22Rv1 (cell line): ENCODE measurements at regions not wholly inside any gene's neighbourhood (a gene's known extent, or its start where the extent isn't known, plus 50 kb on each side); places are given as distances from the start of the nearest gene placed in this dataset.

Source experiments
- H3K27ac ChIP-seq: fragments of 450-650 bp; 2 replicates; pipeline ENCODE4 v1.5.1; 2017
- ZFX ChIP-seq: fragments of 450-650 bp; IDR thresholded peaks from 2 replicates; pipeline ENCODE4 v1.6.1; 2017; ENCODE audit warnings: antibody characterized with exemption, borderline replicate concordance
- TF ChIP-seq, protein P1 (sequence below): fragments of 450-650 bp; IDR thresholded peaks from 2 replicates; pipeline ENCODE4 v1.5.1; 2017; ENCODE audit warnings: mild to moderate bottlenecking

- H3K27ac ChIP-seq: no peak overlapping the region
- TF ChIP-seq ZFX: no peak
- TF ChIP-seq, protein P1, sequence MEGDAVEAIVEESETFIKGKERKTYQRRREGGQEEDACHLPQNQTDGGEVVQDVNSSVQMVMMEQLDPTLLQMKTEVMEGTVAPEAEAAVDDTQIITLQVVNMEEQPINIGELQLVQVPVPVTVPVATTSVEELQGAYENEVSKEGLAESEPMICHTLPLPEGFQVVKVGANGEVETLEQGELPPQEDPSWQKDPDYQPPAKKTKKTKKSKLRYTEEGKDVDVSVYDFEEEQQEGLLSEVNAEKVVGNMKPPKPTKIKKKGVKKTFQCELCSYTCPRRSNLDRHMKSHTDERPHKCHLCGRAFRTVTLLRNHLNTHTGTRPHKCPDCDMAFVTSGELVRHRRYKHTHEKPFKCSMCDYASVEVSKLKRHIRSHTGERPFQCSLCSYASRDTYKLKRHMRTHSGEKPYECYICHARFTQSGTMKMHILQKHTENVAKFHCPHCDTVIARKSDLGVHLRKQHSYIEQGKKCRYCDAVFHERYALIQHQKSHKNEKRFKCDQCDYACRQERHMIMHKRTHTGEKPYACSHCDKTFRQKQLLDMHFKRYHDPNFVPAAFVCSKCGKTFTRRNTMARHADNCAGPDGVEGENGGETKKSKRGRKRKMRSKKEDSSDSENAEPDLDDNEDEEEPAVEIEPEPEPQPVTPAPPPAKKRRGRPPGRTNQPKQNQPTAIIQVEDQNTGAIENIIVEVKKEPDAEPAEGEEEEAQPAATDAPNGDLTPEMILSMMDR: no peak
Observed at GRCh38 chr20:12698817-12699216, 310.0 kb upstream of the SPTLC3 start.

DNA sequence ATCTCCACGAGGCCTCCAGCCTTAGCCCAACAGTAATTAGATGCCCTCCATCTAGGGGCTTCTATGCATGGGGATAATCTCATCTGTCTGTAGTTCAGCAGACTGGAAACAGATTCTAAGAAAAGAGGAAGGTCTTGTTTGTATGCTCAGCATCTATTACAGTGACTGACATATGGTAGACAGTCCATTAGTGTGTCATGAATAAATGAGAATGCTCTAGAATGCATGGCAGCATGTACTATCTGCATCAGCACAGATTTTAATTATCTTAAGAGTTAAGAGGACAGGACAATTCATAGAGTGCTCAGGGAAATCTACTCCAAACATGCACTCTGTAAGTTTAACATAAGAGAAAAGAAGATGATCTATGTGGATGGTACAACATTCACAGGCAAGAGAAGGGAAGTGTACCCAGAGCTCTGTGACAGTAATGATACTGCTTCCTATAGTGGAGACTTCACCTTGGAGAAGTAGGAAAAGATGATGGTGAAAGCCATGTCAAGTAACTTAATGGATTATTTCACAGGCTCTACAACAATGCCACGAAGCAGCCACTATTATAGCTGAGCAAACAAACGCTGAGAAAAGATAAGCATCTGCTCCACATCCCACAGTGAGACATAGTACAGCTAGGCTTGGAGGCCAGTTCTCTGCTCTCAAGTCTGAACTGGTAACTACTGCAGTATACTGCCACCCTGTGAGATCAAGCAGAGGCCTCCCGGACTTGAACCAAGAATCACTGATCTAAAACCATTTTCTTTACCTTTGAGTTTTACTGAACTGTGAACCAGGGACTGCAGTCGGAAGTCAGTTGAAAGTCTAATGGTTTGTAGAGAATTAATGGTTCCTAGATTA is 309.2 kb upstream of the SPTLC3 start:
- H3K27ac ChIP-seq: no peak overlapping the region
- TF ChIP-seq, protein P1: no peak

- TF ChIP-seq, protein P1: no peak
- no peak for TF ChIP-seq ZFX
- no peak overlapping the region for H3K27ac ChIP-seq
Observed at GRCh38 chr20:12700701-12701100, 308.1 kb upstream of the SPTLC3 start.

- TF ChIP-seq, protein P1: no peak
- no peak for TF ChIP-seq ZFX
- no peak overlapping the region for H3K27ac ChIP-seq
Observed at GRCh38 chr20:12702312-12702711, 306.5 kb upstream of the SPTLC3 start.

GRCh38 chr20:12715371-12715770 is 293.4 kb upstream of the SPTLC3 start:
- H3K27ac ChIP-seq: no peak overlapping the region

DNA sequence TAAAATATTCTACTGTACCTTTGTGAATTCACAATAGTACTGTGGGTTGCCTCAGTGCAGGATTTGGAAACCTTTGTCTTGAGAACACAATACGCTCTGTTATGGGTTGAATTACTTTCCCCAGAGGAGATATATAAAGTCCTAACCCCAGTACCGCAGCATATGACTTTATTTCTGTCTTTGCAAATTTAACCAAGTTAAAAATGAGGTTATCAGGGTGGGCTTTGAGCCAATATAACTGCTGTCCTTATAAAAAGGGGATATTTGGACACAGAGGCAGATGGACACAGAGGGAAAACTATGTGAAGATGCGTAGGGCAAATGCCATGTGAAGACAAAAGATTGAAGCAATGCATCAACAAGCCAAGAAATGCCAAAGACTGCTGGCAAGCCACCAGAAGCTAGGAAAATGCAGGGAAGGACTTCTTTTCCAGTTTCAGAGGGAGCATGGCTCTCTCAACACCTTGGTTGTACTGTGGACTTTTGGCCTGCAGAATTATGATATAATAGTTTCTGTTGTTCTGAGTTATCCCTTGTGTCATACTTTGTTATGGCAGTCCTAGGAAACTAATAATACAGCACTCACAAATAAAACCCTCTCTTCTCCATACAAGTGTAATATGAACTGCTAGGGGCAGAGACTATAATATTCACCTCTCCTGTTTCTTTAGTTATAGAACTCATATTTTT is 292.6 kb upstream of the SPTLC3 start:
- TF ChIP-seq, protein P1: no peak
- no peak for TF ChIP-seq ZFX
- no peak overlapping the region for H3K27ac ChIP-seq

More at GRCh38 chr20:12715371-12715770, 293.4 kb upstream of the SPTLC3 start:
- TF ChIP-seq ZFX: no peak
- TF ChIP-seq, protein P1: no peak

GRCh38 chr20:12717061-12717460 is 291.7 kb upstream of the SPTLC3 start:
- no peak for TF ChIP-seq ZFX
- TF ChIP-seq, protein P1: no peak
- H3K27ac ChIP-seq: no peak overlapping the region
